WI38 (cell line): ENCODE measurements at regions not wholly inside any gene's neighbourhood (a gene's known extent, or its start where the extent isn't known, plus 50 kb on each side); places are given as distances from the start of the nearest gene placed in this dataset.

Source experiments
- H3K4me3 ChIP-seq: 2 replicates; pipeline ENCODE4 v1.5.1; 2011; ENCODE audit warnings: low read depth, mild to moderate bottlenecking, control low read depth, low read length
- CTCF ChIP-seq: IDR thresholded peaks from 2 replicates; pipeline ENCODE4 v1.5.1; 2012; ENCODE audit warnings: low read depth, mild to moderate bottlenecking, control low read depth, low read length

DNA sequence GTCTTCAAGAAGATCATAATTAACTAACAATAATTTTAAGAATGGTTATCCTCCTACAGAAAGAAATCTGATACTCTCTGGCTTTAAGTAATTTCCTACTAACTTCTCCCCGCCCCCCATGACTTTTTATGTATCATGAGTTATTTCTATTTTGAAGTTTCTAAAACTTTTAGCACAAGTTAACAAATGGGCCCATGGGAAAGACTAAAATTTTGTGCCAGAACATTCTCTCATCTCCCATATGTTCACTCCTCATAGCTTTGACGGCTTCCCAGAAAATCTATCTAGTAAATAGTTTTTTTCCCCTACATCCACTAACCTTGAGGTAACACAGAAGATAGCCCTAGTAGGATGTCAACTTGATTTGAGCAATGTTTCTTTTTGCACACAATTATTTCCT lies 148.3 kb downstream of the POSTN start:
- no peak for TF ChIP-seq CTCF
- H3K4me3 ChIP-seq = no peak overlapping the region

DNA sequence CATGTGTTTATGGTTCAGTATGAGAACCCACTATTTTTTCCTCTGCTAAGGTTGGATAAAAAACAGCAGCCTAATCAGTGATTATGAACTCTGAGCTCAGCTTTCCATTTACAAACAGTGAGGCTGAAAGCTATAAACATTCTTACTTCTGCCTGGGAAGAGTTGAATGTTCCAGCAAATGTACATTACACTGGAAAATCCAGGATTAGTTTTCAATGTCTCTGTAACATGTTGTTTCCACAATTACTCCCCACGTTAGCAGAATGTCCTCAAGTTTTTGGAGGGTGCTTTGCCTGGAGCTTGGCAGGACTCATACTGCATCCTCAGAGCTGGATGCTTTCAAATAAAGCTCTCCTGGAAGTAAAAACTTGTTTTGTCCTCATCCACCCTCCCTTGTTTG lies 150.4 kb downstream of the POSTN start:
- TF ChIP-seq CTCF = no peak
- H3K4me3 ChIP-seq = 0 out of 2 replicates have a peak overlapping the region, but pooled peaks have one; percentile 8

- no peak overlapping the region for H3K4me3 ChIP-seq
- no peak for TF ChIP-seq CTCF
These were observed 152.1 kb downstream of the POSTN start for GRCh38 chr13:37446503-37446902.

GRCh38 chr13:37443538-37443937 lies 155.0 kb downstream of the POSTN start:
- H3K4me3 ChIP-seq = no peak overlapping the region
- no peak for TF ChIP-seq CTCF

GRCh38 chr13:37442996-37443395 lies 155.6 kb downstream of the POSTN start:
- H3K4me3 ChIP-seq = no peak overlapping the region
- TF ChIP-seq CTCF = no peak

- no peak overlapping the region for H3K4me3 ChIP-seq
- TF ChIP-seq CTCF = no peak
These were observed 162.7 kb downstream of the POSTN start for GRCh38 chr13:37435881-37436280.

DNA sequence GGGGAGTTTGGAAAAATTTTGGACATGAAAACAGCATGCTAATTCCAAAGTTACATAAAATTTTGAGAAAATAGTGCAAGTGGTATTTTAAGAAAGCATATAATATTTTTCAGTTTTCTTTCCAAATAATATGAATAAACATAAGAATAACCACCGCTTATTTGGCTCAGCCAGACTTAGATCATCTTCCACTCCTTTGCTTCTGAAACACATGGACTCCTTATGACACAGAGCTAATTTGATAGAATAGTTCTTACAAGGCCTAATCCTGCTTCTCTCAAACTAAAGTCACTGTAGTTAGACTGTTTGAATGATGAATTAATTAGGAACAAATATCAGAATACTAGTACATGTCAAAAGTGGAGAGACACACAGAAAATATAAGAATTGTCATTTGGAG lies 165.5 kb downstream of the POSTN start:
- TF ChIP-seq CTCF = no peak
- no peak overlapping the region for H3K4me3 ChIP-seq
